ENCODE measurements at regions not wholly inside any gene's neighbourhood (a gene's known extent, or its start where the extent isn't known, plus 50 kb on each side); places are given as distances from the start of the nearest gene placed in this dataset.
"Not testable (repeated sequence)": the region's sequence is repeated elsewhere in the genome, so short reads cannot be mapped to it uniquely, and the experiment has no call there.

DNA sequence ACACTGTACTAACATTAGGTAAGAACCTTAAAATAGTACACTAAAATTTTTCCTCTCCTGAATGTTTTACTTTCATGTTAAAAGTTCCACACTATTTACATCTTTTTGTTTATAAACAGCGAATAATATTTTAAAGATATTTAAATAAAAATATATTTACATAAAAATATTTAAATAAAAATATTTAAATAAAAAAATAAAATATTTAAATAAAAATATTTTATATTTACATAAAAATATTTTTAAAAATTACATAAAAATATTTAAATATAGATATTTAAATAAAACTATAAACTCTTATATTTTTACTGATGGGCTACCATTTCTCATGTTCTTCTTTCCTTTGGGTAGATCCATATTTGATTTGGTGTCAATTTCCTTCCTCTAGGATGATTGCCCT lies 619.0 kb downstream of the ANKRD7 start:
- no peak for DNase-seq

DNA sequence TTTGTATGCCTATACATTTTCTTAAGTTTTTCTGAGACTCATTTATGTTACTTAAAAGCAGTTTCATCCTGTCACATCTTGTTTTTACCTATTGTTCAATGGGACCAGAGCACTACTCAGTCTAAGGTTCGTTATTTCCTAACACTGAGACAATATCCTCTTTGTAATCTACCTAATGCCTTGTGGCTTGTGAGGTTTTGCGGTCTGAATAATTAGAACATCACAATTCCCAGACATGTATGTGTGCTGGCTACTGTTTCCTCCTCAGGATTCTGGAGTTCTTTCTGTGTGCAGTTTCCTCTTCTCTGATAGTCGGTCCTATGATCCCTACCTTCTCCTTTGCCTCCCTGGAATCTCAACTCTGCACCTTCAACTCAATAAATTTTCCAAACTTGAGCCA lies 620.2 kb downstream of the ANKRD7 start:
- no peak for DNase-seq

DNA sequence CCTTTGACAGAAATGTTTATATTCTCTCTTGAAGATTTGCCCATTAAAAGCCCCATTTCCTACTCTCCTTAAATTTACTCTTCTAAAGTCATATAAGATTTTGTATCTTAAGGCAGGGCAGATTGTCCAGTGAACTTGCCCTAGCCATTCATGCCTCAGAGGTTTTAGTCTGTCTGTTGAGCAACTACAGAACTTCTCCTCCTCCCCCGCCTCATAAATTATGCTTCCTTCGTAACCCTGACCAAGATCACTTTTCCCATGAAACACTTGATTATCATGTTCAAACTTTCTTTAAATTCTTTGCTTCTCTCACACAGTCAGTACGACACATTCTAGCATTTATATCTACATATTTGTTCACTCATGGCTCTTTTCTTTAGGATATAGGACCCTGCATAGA lies 621.3 kb downstream of the ANKRD7 start:
- DNase-seq, result no peak

DNA sequence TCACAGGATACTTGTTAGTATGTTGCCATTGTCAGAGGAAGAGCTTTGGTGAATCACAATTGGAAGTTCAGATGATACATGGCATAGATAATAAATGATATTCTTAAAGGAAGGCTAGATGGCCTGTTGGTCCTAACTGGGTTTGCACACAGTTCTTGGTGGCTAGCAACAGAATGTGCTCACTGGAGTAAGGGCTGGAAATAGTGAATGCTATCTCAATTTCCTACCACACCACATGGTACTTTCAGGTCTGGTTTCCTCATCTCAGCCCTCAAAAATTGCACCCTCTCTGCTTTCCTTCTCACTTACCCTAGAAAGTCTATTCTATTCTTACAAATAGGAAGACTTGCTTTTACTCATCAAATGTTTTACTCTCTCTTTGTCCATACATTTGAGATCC lies 622.5 kb downstream of the ANKRD7 start:
- DNase-seq, result no peak

DNA sequence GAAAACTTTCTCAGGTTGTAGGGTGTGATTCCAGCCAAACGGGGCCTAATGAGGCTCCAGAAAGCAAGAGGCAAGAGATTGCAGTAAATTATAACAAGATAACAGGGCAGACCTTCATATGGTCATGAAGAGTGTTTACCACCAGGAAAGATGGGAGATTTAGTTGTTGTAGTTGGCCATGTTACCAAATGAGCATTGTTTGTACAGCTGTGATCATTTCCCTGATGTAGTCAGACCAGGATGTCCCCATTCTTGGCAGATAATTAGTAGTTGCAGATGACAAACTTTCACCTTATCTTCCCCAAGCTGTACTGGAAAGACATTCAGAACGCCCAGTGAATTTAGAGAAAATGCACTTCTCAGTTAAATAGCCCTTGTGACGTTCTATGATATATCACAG lies 630.8 kb downstream of the ANKRD7 start:
- no peak for DNase-seq

DNA sequence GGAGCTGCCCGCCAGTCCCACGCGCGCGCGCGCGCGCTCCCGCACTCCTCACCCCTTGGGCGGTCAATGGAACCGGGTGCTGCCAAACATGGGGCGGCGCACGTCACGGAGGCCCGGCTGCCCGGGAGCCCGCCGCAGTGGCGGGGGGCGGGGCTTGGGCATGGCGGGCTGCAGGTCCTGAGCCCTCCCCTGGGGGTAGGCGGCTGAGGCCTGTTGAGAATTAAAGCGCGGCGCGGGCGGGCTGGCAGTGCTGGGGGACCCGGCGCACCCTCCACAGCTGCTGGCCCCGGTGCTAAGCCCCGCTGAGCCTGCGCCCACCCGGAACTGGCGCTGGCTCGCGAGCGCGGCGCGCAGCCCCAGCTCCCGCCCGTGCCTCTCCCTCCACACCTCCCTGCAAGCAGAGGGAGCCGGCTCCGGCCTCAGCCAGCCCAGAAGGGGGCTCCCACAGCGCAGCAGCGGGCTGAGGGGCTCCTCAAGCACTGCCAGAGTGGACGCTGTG lies 634.2 kb downstream of the ANKRD7 start:
- DNase-seq, result no peak

DNA sequence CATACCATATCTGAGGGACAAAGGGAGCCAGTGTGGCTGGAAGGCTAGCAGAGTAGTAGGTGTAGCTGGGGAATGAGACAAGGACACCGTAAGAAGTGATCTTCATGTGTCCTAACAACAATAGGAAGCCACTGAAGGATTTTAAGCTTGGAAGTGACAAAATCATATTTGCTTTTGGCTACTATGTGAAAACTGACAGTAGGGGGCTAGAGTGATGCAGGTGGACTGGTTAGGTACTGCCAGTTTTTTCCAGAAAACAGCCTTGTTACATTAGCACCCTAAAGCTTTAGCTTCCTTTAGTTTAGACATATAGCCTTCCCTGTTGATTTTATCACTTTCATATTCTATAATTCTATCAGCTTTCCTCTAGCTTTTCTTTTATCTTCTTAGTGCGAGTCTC lies 637.1 kb downstream of the ANKRD7 start:
- no peak for DNase-seq

DNA sequence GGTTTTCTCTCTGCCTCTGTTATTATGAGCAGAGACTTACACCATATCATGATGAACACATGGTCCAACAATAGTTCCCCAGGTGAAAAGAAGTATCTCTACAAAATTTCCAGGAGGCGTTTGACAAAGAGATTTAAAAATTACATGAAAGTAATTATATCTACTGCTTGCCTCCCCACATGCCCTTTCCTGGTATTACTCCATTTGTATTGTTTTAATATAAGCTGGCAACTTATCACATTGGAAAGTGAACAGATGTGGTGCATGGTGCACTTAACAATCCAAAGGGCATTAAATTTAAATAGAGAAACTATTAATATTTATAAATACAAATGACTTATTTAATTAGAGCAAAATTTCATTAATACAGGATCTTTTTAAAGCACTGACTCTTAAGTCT lies 638.2 kb downstream of the ANKRD7 start:
- no peak for DNase-seq

DNA sequence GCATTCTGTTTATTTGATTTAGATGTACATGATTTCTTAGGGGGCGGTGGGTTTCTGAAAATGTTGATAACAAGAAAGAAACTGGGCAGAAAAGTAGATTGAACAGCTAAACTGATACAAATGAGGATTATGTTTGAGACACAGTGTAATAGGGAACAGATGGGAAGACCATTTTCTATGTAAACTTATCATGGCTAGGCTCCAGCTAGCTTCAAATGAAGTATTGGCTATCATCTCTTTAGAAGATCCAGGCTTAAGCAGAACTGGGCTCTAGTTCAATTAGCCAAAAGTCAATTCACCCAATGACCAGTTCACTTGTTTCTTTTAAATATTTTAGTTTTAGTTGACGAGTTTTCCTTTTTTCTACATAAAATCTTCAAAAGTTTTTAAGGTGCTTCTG lies 639.5 kb downstream of the ANKRD7 start:
- DNase-seq, result no peak

DNA sequence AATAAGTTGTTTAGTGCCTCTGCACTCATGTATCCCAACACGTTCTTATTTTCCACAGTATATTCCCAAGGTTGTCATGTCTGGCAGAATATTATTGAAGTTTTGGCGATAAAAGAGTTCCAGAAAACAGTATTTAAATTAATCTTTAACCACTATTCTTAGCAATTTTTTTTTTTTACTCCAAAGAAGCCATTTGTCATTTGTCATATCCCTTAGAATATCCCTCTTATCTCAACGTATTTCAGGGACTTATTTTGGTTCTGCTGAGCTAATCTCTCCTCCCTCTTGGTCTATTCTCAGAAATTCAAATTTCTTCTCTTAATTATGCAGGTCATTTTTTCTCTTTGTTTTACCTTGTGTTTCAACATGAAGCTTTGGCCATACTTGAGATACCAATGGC lies 643.4 kb downstream of the ANKRD7 start:
- no peak for DNase-seq

DNA sequence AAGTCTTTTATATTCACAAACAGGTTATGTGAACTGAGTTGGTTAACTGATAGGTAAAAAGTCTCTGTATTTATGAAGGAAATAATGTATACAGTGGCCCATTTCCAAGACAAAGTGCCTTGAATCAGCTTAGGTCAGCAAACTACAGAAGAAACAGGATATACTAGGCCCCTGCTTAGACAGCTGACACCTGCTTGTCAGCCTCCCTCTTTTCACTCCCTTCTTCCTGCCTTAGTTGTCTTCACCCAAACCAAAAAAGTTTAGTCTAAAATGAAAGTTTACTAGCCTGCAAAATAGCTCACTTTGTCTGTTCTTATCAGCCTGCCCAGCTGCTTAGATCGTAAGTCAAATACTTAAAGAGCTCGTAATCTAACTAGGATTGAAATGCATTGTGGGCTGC lies 644.6 kb downstream of the ANKRD7 start:
- DNase-seq, result not testable (repeated sequence)

DNA sequence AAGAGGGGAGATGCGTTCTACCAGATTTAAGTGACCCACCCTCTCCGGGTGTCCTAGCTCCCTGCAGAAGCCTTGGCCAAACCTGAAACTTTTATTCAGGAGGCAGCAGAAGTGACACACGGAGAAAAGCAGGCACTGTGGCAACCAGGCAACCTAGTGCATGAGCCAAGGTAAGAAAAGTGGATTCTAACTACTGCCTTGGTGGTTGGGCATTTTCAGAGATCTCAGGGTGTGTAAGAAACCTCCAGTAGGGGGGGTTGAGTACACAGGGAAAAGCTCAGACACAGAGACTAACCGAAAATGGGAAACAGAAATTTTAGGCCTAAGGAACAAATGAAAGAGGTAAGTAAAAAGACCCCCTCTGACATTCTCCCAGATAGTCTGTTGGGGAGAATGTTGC lies 645.7 kb downstream of the ANKRD7 start:
- no peak for DNase-seq

DNA sequence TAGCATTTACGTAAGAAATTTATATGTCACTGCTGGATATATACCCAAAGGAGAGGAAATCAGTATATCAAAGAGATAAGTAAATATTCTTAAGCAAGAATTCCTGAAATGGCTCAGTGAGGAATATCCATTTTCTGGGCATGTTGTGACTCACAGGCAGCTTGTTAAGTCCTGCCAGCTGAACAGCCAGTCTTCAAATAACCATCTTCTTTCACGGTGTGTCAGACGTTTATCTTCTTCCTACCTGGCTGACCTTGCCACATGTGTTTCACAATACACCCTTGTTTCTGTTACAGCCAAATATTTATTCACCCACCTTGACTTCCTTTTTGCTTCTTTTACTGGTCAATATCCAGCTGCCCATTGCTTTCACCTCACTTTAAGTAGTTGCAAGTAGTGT lies 648.1 kb downstream of the ANKRD7 start:
- DNase-seq, result no peak

DNA sequence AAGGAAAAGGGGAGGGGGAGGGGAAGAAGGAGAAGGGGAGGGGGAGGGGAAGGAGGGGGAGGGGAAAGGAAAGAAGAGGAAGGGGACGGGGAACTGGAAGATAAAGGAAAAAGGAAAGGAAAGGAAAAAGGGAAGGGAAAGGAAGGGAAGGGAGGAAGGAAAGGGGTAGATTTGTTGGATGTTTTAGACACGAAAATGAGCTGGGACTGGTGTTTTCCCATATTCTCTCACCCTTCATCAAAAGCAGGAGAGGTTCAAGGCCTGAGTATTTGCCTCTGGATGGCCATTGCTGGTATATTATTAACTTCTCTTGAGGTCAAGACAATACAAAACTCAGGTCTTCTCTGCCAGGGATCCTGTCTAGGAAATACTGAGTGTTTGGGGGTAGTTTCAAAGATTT lies 652.7 kb downstream of the ANKRD7 start:
- DNase-seq, result no peak

DNA sequence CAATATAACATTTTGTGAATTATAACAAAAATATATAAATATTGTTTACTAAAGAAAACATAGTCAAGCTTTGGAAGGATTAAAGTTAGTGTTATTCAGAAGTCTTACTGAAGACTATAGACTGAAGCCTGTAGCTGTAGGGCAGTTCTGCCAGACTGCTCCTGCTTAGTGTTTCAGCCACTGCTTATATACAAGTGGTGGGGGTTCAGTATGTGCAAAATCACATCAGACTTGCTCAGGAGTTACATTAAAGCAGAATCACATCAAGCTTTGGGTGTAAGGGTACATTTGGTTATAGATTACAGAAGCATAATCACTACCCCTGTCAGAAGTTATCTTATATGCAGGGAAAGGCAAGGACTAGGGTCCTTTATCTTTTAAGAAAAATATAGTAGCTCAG lies 653.8 kb downstream of the ANKRD7 start:
- DNase-seq, result no peak

DNA sequence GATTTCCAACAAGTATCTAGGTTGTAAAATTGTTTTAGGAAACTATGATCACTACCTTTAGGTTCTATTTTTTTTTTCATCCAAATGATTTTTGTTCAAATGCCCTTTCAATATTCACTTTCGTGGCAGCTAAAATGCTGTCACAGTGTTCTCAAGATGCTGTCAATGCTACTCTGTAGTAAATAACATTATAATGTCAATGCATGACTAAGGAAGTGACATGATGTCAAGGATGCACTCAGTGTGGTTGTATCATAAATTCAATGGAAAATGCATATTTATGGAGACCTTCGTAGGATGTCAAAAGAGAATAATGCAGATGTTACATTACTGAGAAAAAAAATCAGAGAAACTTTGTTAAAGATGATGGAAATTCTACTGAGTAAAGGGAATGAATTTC lies 673.8 kb downstream of the ANKRD7 start:
- DNase-seq, result no peak

DNA sequence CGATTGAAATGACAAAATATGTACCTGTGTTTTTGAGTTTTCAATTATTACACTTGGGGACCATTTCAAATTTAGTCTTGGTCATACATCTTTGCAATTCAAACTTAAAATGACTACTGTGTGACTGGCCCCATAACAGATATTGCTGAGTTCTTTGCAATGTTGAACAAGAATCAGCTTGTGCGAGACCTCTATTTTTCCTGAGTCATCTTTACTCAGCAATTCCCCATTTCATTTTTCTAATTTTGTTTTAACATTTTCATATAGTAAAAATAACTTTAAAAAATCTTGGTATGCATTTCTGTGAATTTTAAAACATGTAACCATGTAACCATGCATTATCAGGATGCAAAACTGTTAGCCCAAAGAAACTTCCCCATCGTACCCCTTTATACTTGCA lies 678.1 kb downstream of the ANKRD7 start:
- no peak for DNase-seq

DNA sequence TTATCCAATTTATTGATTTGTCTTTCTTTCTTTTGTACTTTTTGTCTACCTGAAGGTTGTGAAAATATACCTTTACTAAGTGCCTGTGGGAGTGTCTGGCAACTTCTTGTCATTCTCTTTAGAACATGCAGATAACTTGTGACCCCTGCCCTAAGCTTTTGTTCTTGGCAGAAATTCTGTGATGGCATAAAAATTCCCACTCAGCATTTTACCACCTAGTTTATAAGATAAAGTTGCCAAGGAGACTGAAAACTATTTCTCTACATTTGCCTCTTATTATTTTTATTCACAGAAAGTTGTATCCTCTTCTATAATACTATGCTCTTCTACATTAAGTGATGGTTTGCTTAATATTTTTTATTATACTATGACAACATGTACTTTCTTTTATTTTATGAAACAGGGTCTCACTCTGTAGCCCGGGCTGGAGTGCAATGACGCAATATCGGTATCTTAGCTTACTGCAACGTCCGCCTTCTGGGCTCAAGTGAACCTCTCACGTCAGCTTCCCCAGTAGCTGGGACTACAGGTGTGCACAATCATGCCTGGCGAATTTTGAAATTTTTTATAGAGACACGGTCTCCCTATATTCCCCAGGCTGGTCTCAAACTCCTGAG lies 683.5 kb downstream of the ANKRD7 start:
- no peak for DNase-seq

DNA sequence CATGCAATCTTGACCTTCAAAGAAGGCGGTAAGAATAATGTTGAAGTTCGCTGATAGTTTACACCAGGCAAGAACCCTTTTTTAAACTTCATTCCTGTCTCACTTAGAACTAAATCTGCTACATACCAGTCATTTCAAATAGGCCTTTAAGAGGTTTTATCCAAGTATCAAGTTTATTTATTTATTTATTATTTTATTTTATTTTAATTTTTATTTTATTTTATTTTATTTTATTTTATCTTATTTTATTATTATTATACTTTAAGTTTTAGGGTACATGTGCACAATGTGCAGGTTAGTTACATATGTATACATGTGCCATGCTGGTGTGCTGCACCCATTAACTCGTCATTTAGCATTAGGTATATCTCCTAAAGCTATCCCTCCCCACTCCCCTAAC lies 691.6 kb downstream of the ANKRD7 start:
- not testable (repeated sequence) for DNase-seq

DNA sequence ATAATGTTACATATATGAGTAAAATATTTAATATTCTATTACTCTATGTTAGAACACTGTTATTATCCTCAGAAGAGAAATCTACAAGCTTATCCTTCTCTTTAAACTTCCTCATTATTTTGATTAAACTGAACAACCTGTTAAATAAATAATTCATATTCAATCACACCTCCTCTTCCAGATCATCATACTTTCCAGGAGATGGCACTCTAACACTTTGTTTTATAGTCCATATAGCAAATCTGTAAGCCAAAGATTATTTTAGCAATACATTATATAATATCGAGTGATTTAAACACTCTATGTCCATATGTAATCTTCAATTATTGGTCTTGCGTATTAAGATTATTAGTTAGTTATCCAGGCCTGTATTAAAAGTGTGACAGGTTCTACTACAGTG lies 694.1 kb downstream of the ANKRD7 start:
- DNase-seq, result no peak

DNA sequence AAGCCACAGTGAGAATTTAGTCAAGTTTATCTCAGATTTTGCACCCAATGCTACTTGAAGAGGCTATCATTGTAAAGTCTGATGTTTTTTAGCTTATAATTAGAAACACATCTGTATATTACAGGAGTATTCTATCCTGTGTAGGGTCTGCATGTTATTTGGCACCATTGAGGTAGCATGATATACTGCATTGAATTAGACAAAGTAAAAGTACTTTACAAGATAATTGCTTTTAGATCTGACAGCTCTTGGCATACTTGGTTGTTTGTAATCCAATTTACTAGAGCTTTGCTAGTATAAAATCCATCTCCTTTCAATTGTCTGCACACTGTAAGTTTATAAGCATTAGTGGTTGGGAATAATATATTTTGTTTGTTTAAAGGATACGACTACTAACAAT lies 714.3 kb downstream of the ANKRD7 start:
- DNase-seq, result no peak

DNA sequence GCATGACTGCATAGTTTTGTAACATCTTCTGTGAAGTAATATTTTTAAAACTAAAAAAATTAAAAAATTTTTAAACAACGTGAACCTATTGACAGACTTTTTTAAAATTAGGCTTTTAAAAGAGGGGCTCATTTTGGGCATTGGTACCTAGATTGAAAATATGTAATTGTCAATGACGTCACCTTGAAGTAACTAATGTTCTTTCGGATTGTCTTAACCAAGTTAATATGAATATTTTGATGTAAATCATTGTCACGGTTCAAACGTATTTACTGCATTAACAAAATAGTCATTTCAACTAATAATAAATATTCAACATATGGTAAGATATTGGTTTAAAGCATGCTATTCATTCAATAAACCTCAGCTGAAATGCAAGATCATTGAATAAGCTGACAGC lies 719.8 kb downstream of the ANKRD7 start:
- no peak for DNase-seq

DNA sequence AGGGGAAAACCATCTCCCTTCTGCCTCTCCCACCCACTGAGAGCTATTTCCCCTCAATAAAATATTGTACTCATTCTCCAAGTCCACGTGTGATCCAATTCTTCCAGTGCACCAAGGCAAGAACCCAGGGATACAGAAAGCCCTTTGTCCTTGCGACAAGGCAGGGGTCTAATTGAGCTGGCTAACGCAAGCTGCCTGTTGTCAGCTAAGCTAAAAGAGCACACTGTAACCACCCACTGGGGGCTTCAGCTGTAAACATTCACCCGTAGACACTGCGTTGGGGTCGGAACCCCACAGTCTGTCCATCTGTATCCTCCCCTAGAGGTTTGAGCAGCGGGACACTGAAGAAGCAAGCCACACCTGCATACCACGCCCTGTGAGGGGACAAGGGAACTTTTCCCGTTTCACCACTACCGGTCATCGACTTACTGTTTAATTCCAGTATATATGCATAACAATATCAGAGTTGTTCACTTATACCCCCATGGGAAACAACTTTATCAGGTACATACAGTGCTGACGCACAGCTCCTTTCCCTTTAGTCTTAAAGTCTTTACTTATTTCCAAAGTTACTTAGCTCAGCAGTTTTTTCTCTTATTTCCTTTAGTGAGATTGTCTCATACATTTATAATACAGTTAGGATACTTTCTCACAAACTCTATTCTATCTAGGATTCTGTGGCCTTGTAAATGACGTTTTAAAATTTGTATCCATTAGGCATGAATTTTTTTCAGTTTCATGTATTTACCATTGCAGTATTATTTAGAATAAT lies 721.6 kb downstream of the ANKRD7 start:
- DNase-seq, result no peak

DNA sequence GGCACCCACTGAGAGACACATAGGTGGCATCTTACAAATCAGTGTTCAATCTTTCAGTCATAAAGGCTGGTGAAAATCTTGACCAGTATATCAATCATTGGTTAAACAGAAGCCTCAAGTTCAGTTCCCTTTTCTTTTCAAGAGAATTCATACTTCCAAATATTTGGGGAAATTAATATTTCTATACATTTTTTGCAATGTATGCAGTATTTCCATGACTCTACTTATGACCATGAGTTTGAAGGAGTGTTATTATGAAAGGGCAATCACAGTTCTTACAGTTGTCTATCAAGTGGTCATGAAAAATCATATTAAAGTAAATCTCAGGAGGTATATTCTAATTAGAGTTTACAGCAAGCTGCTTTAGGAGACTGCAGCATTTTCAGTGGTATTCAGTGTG lies 724.0 kb downstream of the ANKRD7 start:
- no peak for DNase-seq

DNA sequence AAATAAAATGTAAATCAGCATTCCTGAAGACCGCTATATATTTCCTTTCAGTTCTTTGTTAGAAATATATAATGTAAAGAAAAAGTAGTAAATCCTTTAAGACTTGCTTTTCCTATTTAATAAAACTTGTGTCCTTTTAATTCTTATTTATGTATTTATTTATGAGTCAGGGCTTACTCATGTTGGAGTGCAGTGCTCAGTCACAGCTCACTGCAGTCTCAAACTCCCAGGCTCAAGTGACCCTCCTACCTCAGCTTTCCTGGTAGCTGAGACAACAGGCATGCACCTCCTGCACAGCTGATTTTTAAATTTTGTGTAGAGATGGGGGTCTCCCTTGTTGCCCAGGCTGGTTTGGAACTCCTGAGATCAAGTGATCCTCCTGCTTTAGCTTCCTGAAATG lies 724.5 kb downstream of the ANKRD7 start:
- DNase-seq, result no peak

Measured in NCI-H1436 (cell line).